ENCODE measurements at regions not wholly inside any gene's neighbourhood (a gene's known extent, or its start where the extent isn't known, plus 50 kb on each side); places are given as distances from the start of the nearest gene placed in this dataset.
"Not testable (repeated sequence)": the region's sequence is repeated elsewhere in the genome, so short reads cannot be mapped to it uniquely, and the experiment has no call there.

GRCh38 chr10:121675344-121675743 lies 77.1 kb upstream of the FGFR2 start:
- H3K27me3 ChIP-seq (ENCODE audit: control insufficient read depth, insufficient read depth, low read length) = no peaks in the 10 kb centered on the region

GRCh38 chr10:121674885-121675284 lies 76.6 kb upstream of the FGFR2 start:
- Histone ChIP-seq H3K4me3 (ENCODE audit: low read depth, low read length) (no peak overlapping the region), H3K36me3 (ENCODE audit: control insufficient read depth, insufficient read depth, low read length) (no peaks in the 10 kb centered on the region), H3K9ac (ENCODE audit: low read length) (no peak overlapping the region), H3K4me1 (ENCODE audit: control insufficient read depth, insufficient read depth, low read length) (peaks cover 3% of the 10 kb centered on the region; the same call in 1 of the 2 replicates), H3K9me3 (ENCODE audit: control insufficient read depth, insufficient read depth, low read depth, low read length) (peaks cover 39% of the 10 kb centered on the region), H3K27me3 (ENCODE audit: control insufficient read depth, insufficient read depth, low read length) (no peaks in the 10 kb centered on the region), H3K27ac (ENCODE audit: low read depth, low read length) (no peak overlapping the region)

More at GRCh38 chr10:121675344-121675743, 77.1 kb upstream of the FGFR2 start:
- no peak overlapping the region for H3K27ac ChIP-seq (ENCODE audit: low read depth, low read length)
- peaks cover 39% of the 10 kb centered on the region for H3K9me3 ChIP-seq (ENCODE audit: control insufficient read depth, insufficient read depth, low read depth, low read length)
- peaks cover 3% of the 10 kb centered on the region; the same call in 1 of the 2 replicates for H3K4me1 ChIP-seq (ENCODE audit: control insufficient read depth, insufficient read depth, low read length)
- no peak overlapping the region for H3K4me3 ChIP-seq (ENCODE audit: low read depth, low read length)
- H3K9ac ChIP-seq (ENCODE audit: low read length) = no peak overlapping the region
- no peaks in the 10 kb centered on the region for H3K36me3 ChIP-seq (ENCODE audit: control insufficient read depth, insufficient read depth, low read length)

GRCh38 chr10:121672733-121673132 lies 74.5 kb upstream of the FGFR2 start:
- H3K27me3 ChIP-seq (ENCODE audit: control insufficient read depth, insufficient read depth, low read length) = no peaks in the 10 kb centered on the region
- H3K27ac ChIP-seq (ENCODE audit: low read depth, low read length) = no peak overlapping the region
- H3K9me3 ChIP-seq (ENCODE audit: control insufficient read depth, insufficient read depth, low read depth, low read length) = peaks cover 24% of the 10 kb centered on the region
- H3K36me3 ChIP-seq (ENCODE audit: control insufficient read depth, insufficient read depth, low read length) = no peaks in the 10 kb centered on the region
- no peak overlapping the region for H3K4me3 ChIP-seq (ENCODE audit: low read depth, low read length)
- peaks cover 20% of the 10 kb centered on the region for H3K4me1 ChIP-seq (ENCODE audit: control insufficient read depth, insufficient read depth, low read length)
- no peak overlapping the region for H3K9ac ChIP-seq (ENCODE audit: low read length)

GRCh38 chr10:121669840-121670239 lies 71.6 kb upstream of the FGFR2 start:
- H3K9ac ChIP-seq (ENCODE audit: low read length); H3K27me3 ChIP-seq (ENCODE audit: control insufficient read depth, insufficient read depth, low read length); H3K36me3 ChIP-seq (ENCODE audit: control insufficient read depth, insufficient read depth, low read length); H3K4me3 ChIP-seq (ENCODE audit: low read depth, low read length); H3K27ac ChIP-seq (ENCODE audit: low read depth, low read length): not testable (repeated sequence)
- Histone ChIP-seq H3K4me1 (ENCODE audit: control insufficient read depth, insufficient read depth, low read length) (peaks cover 22% of the 10 kb centered on the region), H3K9me3 (ENCODE audit: control insufficient read depth, insufficient read depth, low read depth, low read length) (peaks cover 14% of the 10 kb centered on the region)

- H3K27ac ChIP-seq (ENCODE audit: low read depth, low read length) = no peak overlapping the region
- peak overlapping the region; percentile 38 for H3K9ac ChIP-seq (ENCODE audit: low read length)
Observed at GRCh38 chr10:121669028-121669374, 70.8 kb upstream of the FGFR2 start.

GRCh38 chr10:121668314-121669027 lies 70.2 kb upstream of the FGFR2 start:
- H3K27me3 ChIP-seq (ENCODE audit: control insufficient read depth, insufficient read depth, low read length) = no peaks in the 10 kb centered on the region
- no peak overlapping the region; the same call in 1 of the 2 replicates for H3K4me3 ChIP-seq (ENCODE audit: low read depth, low read length)
- peaks cover 8% of the 10 kb centered on the region; the same call in 1 of the 2 replicates for H3K9me3 ChIP-seq (ENCODE audit: control insufficient read depth, insufficient read depth, low read depth, low read length)
- no peak overlapping the region; the same call in 1 of the 2 replicates for H3K27ac ChIP-seq (ENCODE audit: low read depth, low read length)
- H3K4me1 ChIP-seq (ENCODE audit: control insufficient read depth, insufficient read depth, low read length) = peaks cover 22% of the 10 kb centered on the region
- H3K36me3 ChIP-seq (ENCODE audit: control insufficient read depth, insufficient read depth, low read length) = no peaks in the 10 kb centered on the region
- peak overlapping the region; percentile 38 for H3K9ac ChIP-seq (ENCODE audit: low read length)

More at GRCh38 chr10:121669028-121669374, 70.8 kb upstream of the FGFR2 start:
- Histone ChIP-seq H3K27me3 (ENCODE audit: control insufficient read depth, insufficient read depth, low read length) (no peaks in the 10 kb centered on the region), H3K4me1 (ENCODE audit: control insufficient read depth, insufficient read depth, low read length) (peaks cover 22% of the 10 kb centered on the region), H3K36me3 (ENCODE audit: control insufficient read depth, insufficient read depth, low read length) (no peaks in the 10 kb centered on the region), H3K4me3 (ENCODE audit: low read depth, low read length) (no peak overlapping the region; the same call in 1 of the 2 replicates), H3K9me3 (ENCODE audit: control insufficient read depth, insufficient read depth, low read depth, low read length) (peaks cover 8% of the 10 kb centered on the region; the same call in 1 of the 2 replicates)

GRCh38 chr10:121667948-121668313 lies 69.7 kb upstream of the FGFR2 start:
- Histone ChIP-seq H3K36me3 (ENCODE audit: control insufficient read depth, insufficient read depth, low read length) (no peaks in the 10 kb centered on the region), H3K27me3 (ENCODE audit: control insufficient read depth, insufficient read depth, low read length) (no peaks in the 10 kb centered on the region), H3K27ac (ENCODE audit: low read depth, low read length) (no peak overlapping the region), H3K9ac (ENCODE audit: low read length) (no peak overlapping the region), H3K9me3 (ENCODE audit: control insufficient read depth, insufficient read depth, low read depth, low read length) (peaks cover 8% of the 10 kb centered on the region; the same call in 1 of the 2 replicates), H3K4me3 (ENCODE audit: low read depth, low read length) (no peak overlapping the region; the same call in 1 of the 2 replicates), H3K4me1 (ENCODE audit: control insufficient read depth, insufficient read depth, low read length) (peaks cover 22% of the 10 kb centered on the region)

- no peak overlapping the region for H3K9ac ChIP-seq (ENCODE audit: low read length)
- H3K36me3 ChIP-seq (ENCODE audit: control insufficient read depth, insufficient read depth, low read length) = no peaks in the 10 kb centered on the region
- no peak overlapping the region for H3K4me3 ChIP-seq (ENCODE audit: low read depth, low read length)
- H3K27ac ChIP-seq (ENCODE audit: low read depth, low read length) = no peak overlapping the region
- H3K4me1 ChIP-seq (ENCODE audit: control insufficient read depth, insufficient read depth, low read length) = peaks cover 18% of the 10 kb centered on the region
- no peaks in the 10 kb centered on the region for H3K27me3 ChIP-seq (ENCODE audit: control insufficient read depth, insufficient read depth, low read length)
- peaks cover 8% of the 10 kb centered on the region; the same call in 1 of the 2 replicates for H3K9me3 ChIP-seq (ENCODE audit: control insufficient read depth, insufficient read depth, low read depth, low read length)
Observed at GRCh38 chr10:121665809-121666208, 67.6 kb upstream of the FGFR2 start.

GRCh38 chr10:121664671-121665070 lies 66.4 kb upstream of the FGFR2 start:
- peaks cover 18% of the 10 kb centered on the region for H3K4me1 ChIP-seq (ENCODE audit: control insufficient read depth, insufficient read depth, low read length)
- no peaks in the 10 kb centered on the region for H3K36me3 ChIP-seq (ENCODE audit: control insufficient read depth, insufficient read depth, low read length)
- H3K9me3 ChIP-seq (ENCODE audit: control insufficient read depth, insufficient read depth, low read depth, low read length) = peaks cover 8% of the 10 kb centered on the region; the same call in 1 of the 2 replicates
- H3K4me3 ChIP-seq (ENCODE audit: low read depth, low read length) = no peak overlapping the region
- H3K27ac ChIP-seq (ENCODE audit: low read depth, low read length) = no peak overlapping the region
- H3K9ac ChIP-seq (ENCODE audit: low read length) = no peak overlapping the region
- H3K27me3 ChIP-seq (ENCODE audit: control insufficient read depth, insufficient read depth, low read length) = no peaks in the 10 kb centered on the region

- H3K36me3 ChIP-seq (ENCODE audit: control insufficient read depth, insufficient read depth, low read length) = no peaks in the 10 kb centered on the region
- no peak overlapping the region for H3K9ac ChIP-seq (ENCODE audit: low read length)
- no peaks in the 10 kb centered on the region for H3K27me3 ChIP-seq (ENCODE audit: control insufficient read depth, insufficient read depth, low read length)
- H3K4me3 ChIP-seq (ENCODE audit: low read depth, low read length) = no peak overlapping the region
- peaks cover 7% of the 10 kb centered on the region for H3K4me1 ChIP-seq (ENCODE audit: control insufficient read depth, insufficient read depth, low read length)
- peaks cover 8% of the 10 kb centered on the region; the same call in 1 of the 2 replicates for H3K9me3 ChIP-seq (ENCODE audit: control insufficient read depth, insufficient read depth, low read depth, low read length)
- no peak overlapping the region for H3K27ac ChIP-seq (ENCODE audit: low read depth, low read length)
Observed at GRCh38 chr10:121662945-121663917, 65.0 kb upstream of the FGFR2 start.
